HG02642 (cell line): ENCODE measurements at regions not wholly inside any gene's neighbourhood (a gene's known extent, or its start where the extent isn't known, plus 50 kb on each side); places are given as distances from the start of the nearest gene placed in this dataset.

Experiments used
- ATAC-seq: cut with Tn5 transposase; IDR thresholded peaks from one replicate; pipeline ENCODE4 v1.9.1; 2021; ENCODE audit warnings: mild to moderate bottlenecking; ENCODE audit not compliant: unreplicated experiment, poor library complexity

- no peak for ATAC-seq
Observed at GRCh38 chr5:163997965-163998364, 492.5 kb downstream of the MAT2B start.

GRCh38 chr5:164000241-164000640 lies 494.8 kb downstream of the MAT2B start:
- no peak for ATAC-seq

GRCh38 chr5:164000819-164001218 lies 495.4 kb downstream of the MAT2B start:
- no peak for ATAC-seq

GRCh38 chr5:164002214-164002613 lies 496.8 kb downstream of the MAT2B start:
- ATAC-seq, result no peak

- no peak for ATAC-seq
Observed at GRCh38 chr5:164002628-164003027, 497.2 kb downstream of the MAT2B start.

GRCh38 chr5:164005071-164005470 lies 499.7 kb downstream of the MAT2B start:
- ATAC-seq, result no peak

GRCh38 chr5:164007064-164007463 lies 501.6 kb downstream of the MAT2B start:
- ATAC-seq, result no peak

GRCh38 chr5:164009621-164010020 lies 504.2 kb downstream of the MAT2B start:
- ATAC-seq, result no peak

GRCh38 chr5:164010900-164011299 lies 505.5 kb downstream of the MAT2B start:
- ATAC-seq, result no peak

- no peak for ATAC-seq
Observed at GRCh38 chr5:164012371-164012770, 507.0 kb downstream of the MAT2B start.

- peak; percentile 93 for ATAC-seq
Observed at GRCh38 chr5:164013077-164013670, 507.8 kb downstream of the MAT2B start.

GRCh38 chr5:164020116-164020515 lies 514.7 kb downstream of the MAT2B start:
- no peak for ATAC-seq

GRCh38 chr5:164027738-164028137 lies 522.3 kb downstream of the MAT2B start:
- ATAC-seq, result no peak

GRCh38 chr5:164038128-164038783 lies 532.8 kb downstream of the MAT2B start:
- no peak for ATAC-seq

- ATAC-seq, result no peak
Observed at GRCh38 chr5:164041105-164041504, 535.7 kb downstream of the MAT2B start.

GRCh38 chr5:164048359-164048926 lies 543.0 kb downstream of the MAT2B start:
- no peak for ATAC-seq

- ATAC-seq, result no peak
Observed at GRCh38 chr5:164051745-164052144, 546.3 kb downstream of the MAT2B start.

- ATAC-seq, result no peak
Observed at GRCh38 chr5:164052536-164053093, 547.2 kb downstream of the MAT2B start.

- ATAC-seq, result no peak
Observed at GRCh38 chr5:164053123-164053522, 547.7 kb downstream of the MAT2B start.

- no peak for ATAC-seq
Observed at GRCh38 chr5:164054461-164054860, 549.0 kb downstream of the MAT2B start.

GRCh38 chr5:164057121-164057520 lies 551.7 kb downstream of the MAT2B start:
- ATAC-seq, result no peak

GRCh38 chr5:164058621-164059020 lies 553.2 kb downstream of the MAT2B start:
- ATAC-seq, result no peak
